Gastroesophageal sphincter (tissue), 3 donors: ENCODE measurements at regions not wholly inside any gene's neighbourhood (a gene's known extent, or its start where the extent isn't known, plus 50 kb on each side); places are given as distances from the start of the nearest gene placed in this dataset.

Source experiments
- CTCF ChIP-seq, 4 experiments: fragments of 200-600 bp in 2 of 4; fragments of 450-650 bp in 2 of 4; sonication (generic) in 1 of 4; IDR thresholded peaks; one replicate each; pipeline ENCODE4 v1.5.1; 2017 to 2019; ENCODE audit warnings: antibody characterized with exemption in 4 of 4, mild to moderate bottlenecking in 2 of 4, moderate library complexity in 2 of 4
- EP300 ChIP-seq: sonication (generic); formaldehyde crosslinking; IDR thresholded peaks from one replicate; pipeline ENCODE4 v1.6.1; 2017; ENCODE audit warnings: antibody characterized with exemption, mild to moderate bottlenecking
- POLR2A ChIP-seq, 2 donors: fragments of 450-650 bp; IDR thresholded peaks; one replicate each; pipeline ENCODE4 v1.6.1; 2017; ENCODE audit warnings: antibody characterized with exemption in 2 of 2, mild to moderate bottlenecking in 2 of 2, moderate library complexity in 1 of 2
- POLR2AphosphoS5 ChIP-seq: sonication (generic); formaldehyde crosslinking; IDR thresholded peaks from one replicate; pipeline ENCODE4 v1.6.1; 2017; ENCODE audit warnings: antibody characterized with exemption

- TF ChIP-seq POLR2AphosphoS5 (no peak), EP300 (no peak), CTCF (IDR thresholded peaks at IDR 0.05) (no peak), POLR2A (IDR thresholded peaks at IDR 0.05) (no peak)
These were observed 127.9 kb upstream of the MLIP start for GRCh38 chr6:53983301-53983700.
